IMR-90 (cell line): ENCODE measurements at regions not wholly inside any gene's neighbourhood (a gene's known extent, or its start where the extent isn't known, plus 50 kb on each side); places are given as distances from the start of the nearest gene placed in this dataset.

Experiments
- ATAC-seq: fragments of 200-7000 bp; cut with Tn5 transposase; 2 replicates; pipeline ENCODE4 v1.9.1; 2020; ENCODE audit warnings: low read depth, mild to moderate bottlenecking, moderate library complexity
- BruUV-seq: library from RNA; stranded (reverse); fragments of 400-500 nt; replicated peaks from 2 replicates; lab custom pipeline; 2021; lab: Mats Ljungman, UMichigan
- CTCF ChIA-PET: fragments of 300-600 bp; formaldehyde crosslinking; extraction: SDS; loops from one replicate; lab custom pipeline; 2021; ENCODE audit warnings: antibody characterized with exemption; lab: Yijun Ruan, JAX
- POLR2A ChIA-PET: fragments of 300-600 bp; sonication (Branson Sonifier 250); formaldehyde crosslinking; loops from one replicate; lab custom pipeline; 2022; ENCODE audit warnings: antibody characterized with exemption; ENCODE audit not compliant: unreplicated experiment; lab: Charles Lee
- DNase-seq: peaks from one replicate; pipeline ENCODE4 v3.0.0; 2013
- H2AFZ ChIP-seq: replicated peaks from 2 replicates; pipeline ENCODE3; 2013; ENCODE audit warnings: low read length, mild to moderate bottlenecking; ENCODE audit not compliant: poor library complexity
- H2AK5ac ChIP-seq: 2 replicates; pipeline ENCODE4 v1.6.1; 2013; ENCODE audit warnings: low read depth, low read length, inconsistent platforms
- H2AK9ac ChIP-seq: replicated peaks from 2 replicates; pipeline ENCODE3; 2013; ENCODE audit warnings: mild to moderate bottlenecking, low read depth, low read length, moderate library complexity; ENCODE audit not compliant: poor library complexity
- H2BK120ac ChIP-seq: 2 replicates; pipeline ENCODE4 v1.6.1; 2013; ENCODE audit warnings: low read depth, low read length, inconsistent platforms
- H2BK15ac ChIP-seq: 3 replicates; pipeline ENCODE4 v1.6.1; 2013; ENCODE audit warnings: low read depth, low read length, inconsistent platforms
- H2BK20ac ChIP-seq: 2 replicates; pipeline ENCODE4 v1.6.1; 2013; ENCODE audit warnings: low read depth, mild to moderate bottlenecking, inconsistent platforms, low read length, moderate library complexity
- H2BK5ac ChIP-seq: 2 replicates; pipeline ENCODE4 v1.6.1; 2013; ENCODE audit warnings: mild to moderate bottlenecking, low read depth, low read length, inconsistent platforms; ENCODE audit not compliant: poor library complexity, severe bottlenecking
- H3K14ac ChIP-seq: replicated peaks from 2 replicates; pipeline ENCODE4 v1.6.1; 2013; ENCODE audit warnings: low read depth, low read length, inconsistent platforms
- H3K18ac ChIP-seq: 2 replicates; pipeline ENCODE4 v1.6.1; 2013; ENCODE audit warnings: low read depth, low read length, control low read depth
- H3K23ac ChIP-seq: 2 replicates; pipeline ENCODE4 v1.6.1; 2013; ENCODE audit warnings: low read depth, low read length, inconsistent platforms
- H3K27ac ChIP-seq: 2 replicates; pipeline ENCODE4 v1.5.1; 2013; ENCODE audit warnings: mild to moderate bottlenecking, control low read depth, low read length; ENCODE audit not compliant: insufficient read depth
- H3K27me3 ChIP-seq: 2 replicates; pipeline ENCODE4 v1.6.1; 2013; ENCODE audit warnings: low read length; ENCODE audit not compliant: control insufficient read depth, insufficient read depth
- H3K36me3 ChIP-seq: 2 replicates; pipeline ENCODE4 v1.6.1; 2013; ENCODE audit warnings: low read length, mixed read lengths; ENCODE audit not compliant: control insufficient read depth, insufficient read depth
- H3K4ac ChIP-seq: 2 replicates; pipeline ENCODE4 v1.6.1; 2013; ENCODE audit warnings: low read depth, low read length, inconsistent platforms
- H3K4me1 ChIP-seq: 2 replicates; pipeline ENCODE4 v1.6.1; 2013; ENCODE audit warnings: low read length, mixed read lengths; ENCODE audit not compliant: control insufficient read depth, insufficient read depth
- H3K4me2 ChIP-seq: 2 replicates; pipeline ENCODE4 v1.6.1; 2013; ENCODE audit warnings: low read depth, mild to moderate bottlenecking, control low read depth, low read length, moderate library complexity
- H3K4me3 ChIP-seq: 2 replicates; pipeline ENCODE4 v1.5.1; 2013; ENCODE audit warnings: low read depth, mild to moderate bottlenecking, control low read depth, low read length, moderate library complexity; ENCODE audit not compliant: insufficient read depth
- H3K56ac ChIP-seq: 2 replicates; pipeline ENCODE4 v1.6.1; 2013; ENCODE audit warnings: low read length, inconsistent platforms; ENCODE audit not compliant: insufficient read depth; ENCODE audit errors: extremely low read depth
- H3K79me1 ChIP-seq, 2 experiments: 2 replicates each; pipeline ENCODE4 v1.6.1; 2013; ENCODE audit warnings: low read length in 2 of 2, inconsistent platforms in 1 of 2, low read depth in 1 of 2
- H3K9ac ChIP-seq: 2 replicates; pipeline ENCODE4 v1.6.1; 2013; ENCODE audit warnings: low read depth, low read length, control low read depth
- H3K9me1 ChIP-seq: 2 replicates; pipeline ENCODE4 v1.6.1; 2013; ENCODE audit warnings: low read length, inconsistent platforms; ENCODE audit not compliant: insufficient read depth
- H3K9me3 ChIP-seq: 2 replicates; pipeline ENCODE4 v1.6.1; 2013; ENCODE audit warnings: low read length; ENCODE audit not compliant: control insufficient read depth, insufficient read depth
- H4K20me1 ChIP-seq: 2 replicates; pipeline ENCODE4 v1.6.1; 2013; ENCODE audit warnings: low read length, inconsistent platforms; ENCODE audit not compliant: insufficient read depth
- H4K5ac ChIP-seq: 2 replicates; pipeline ENCODE4 v1.6.1; 2013; ENCODE audit warnings: mild to moderate bottlenecking, low read depth, low read length, control low read depth
- H4K8ac ChIP-seq, 2 experiments: 2 replicates each; pipeline ENCODE4 v1.6.1; 2013; ENCODE audit warnings: low read depth in 2 of 2, low read length in 2 of 2, control low read depth in 1 of 2, inconsistent platforms in 1 of 2
- H4K91ac ChIP-seq: 2 replicates; pipeline ENCODE4 v1.6.1; 2013; ENCODE audit warnings: low read depth, low read length, inconsistent platforms; ENCODE audit not compliant: insufficient read depth
- BHLHE40 ChIP-seq: fragments of 150-350 bp; IDR thresholded peaks from 2 replicates; pipeline ENCODE4 v1.6.1; 2016; ENCODE audit warnings: mild to moderate bottlenecking, low read depth, low read length
- FOS ChIP-seq: fragments of 150-350 bp; IDR thresholded peaks from 2 replicates; pipeline ENCODE4 v1.6.1; 2016; ENCODE audit warnings: low read depth, low read length
- MAZ ChIP-seq: IDR thresholded peaks from 2 replicates; pipeline ENCODE4 v1.6.1; 2012; ENCODE audit warnings: low read depth, mild to moderate bottlenecking, low read length, improper control_type of control experiment, moderate library complexity, borderline replicate concordance
- NFE2L2 ChIP-seq: fragments of 150-350 bp; IDR thresholded peaks from 2 replicates; pipeline ENCODE4 v1.6.1; 2016; ENCODE audit warnings: low read depth, mild to moderate bottlenecking, low read length
- POLR2A ChIP-seq: IDR thresholded peaks from 2 replicates; pipeline ENCODE4 v1.6.1; 2012; ENCODE audit warnings: mild to moderate bottlenecking, low read depth, low read length
- RCOR1 ChIP-seq: IDR thresholded peaks from 2 replicates; pipeline ENCODE4 v1.6.1; 2012; ENCODE audit warnings: mild to moderate bottlenecking, low read length, improper control_type of control experiment; ENCODE audit not compliant: insufficient replicate concordance
- RFX5 ChIP-seq: IDR thresholded peaks from 2 replicates; pipeline ENCODE4 v1.8.0; 2012; ENCODE audit warnings: low read depth, mild to moderate bottlenecking, low read length, moderate library complexity
- SMC3 ChIP-seq: fragments of 150-350 bp; IDR thresholded peaks from 2 replicates; pipeline ENCODE4 v1.6.1; 2016; ENCODE audit warnings: low read depth, mild to moderate bottlenecking, antibody characterized with exemption, low read length, moderate library complexity
- WGBS, 2 experiments: methylation state at CpG; one replicate each; pipeline versions ENCODE4 v1.1.5 to v1.1.7; 2013; ENCODE audit warnings: missing lambda C conversion rate in 2 of 2; ENCODE audit not compliant: insufficient read length in 1 of 2; ENCODE audit errors: extremely low coverage in 2 of 2; 5-methylcytosine and 5-hydroxymethylcytosine counted together
- dilution Hi-C: fragments of 300-500 bp; cut with HindIII; formaldehyde crosslinking; loops from one replicate; pipeline ENCODE4 v1.14.3; 2018; ENCODE audit warnings: low sequenced_read_pairs; ENCODE audit not compliant: unreplicated experiment
- in situ Hi-C: fragments of 300-500 bp; cut with MboI; formaldehyde crosslinking; loops from 3 replicates; pipeline ENCODE4 v1.14.3; 2019; ENCODE audit warnings: low sequenced_read_pairs, inconsistent platforms, mixed read lengths
- intact Hi-C: fragments of 100-400 bp; cut with micrococcal nuclease; formaldehyde crosslinking; loops from 2 replicates; pipeline ENCODE4 v1.10.0; 2022
- TF ChIP-seq, protein P1 (sequence below): fragments of 150-350 bp; IDR thresholded peaks from 2 replicates; pipeline ENCODE4 v1.6.1; 2016; ENCODE audit warnings: low read depth, mild to moderate bottlenecking, low read length, moderate library complexity, borderline replicate concordance

DNA sequence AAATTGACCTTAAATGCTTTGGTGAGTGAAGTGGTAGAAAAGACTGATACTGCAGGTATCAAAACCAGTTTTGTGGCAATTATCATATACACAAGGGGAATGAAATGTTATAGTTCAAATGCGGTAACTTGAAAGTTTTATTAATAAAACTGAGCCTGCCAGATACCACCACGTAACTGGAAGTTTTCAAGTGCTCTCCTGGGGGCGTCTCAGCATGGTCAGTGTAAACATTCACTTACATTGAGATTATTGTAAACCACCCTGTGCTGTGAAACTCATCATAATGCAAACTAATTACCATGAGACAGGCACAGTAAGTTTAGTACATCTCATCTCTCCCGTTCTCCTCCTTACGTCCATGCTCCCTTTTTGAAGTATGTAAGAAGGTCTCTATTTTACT lies 280.7 kb upstream of the FAR2 start:
- Histone ChIP-seq H3K4me3 (no peak overlapping the region), H3K18ac (no peak overlapping the region), H4K8ac (no peak overlapping the region), H2BK15ac (0 out of 3 replicates have a peak overlapping the region, but pooled peaks have one; percentile 38), H3K27ac (no peak overlapping the region), H3K9me3 (no peaks in the 10 kb centered on the region), H3K23ac (no peak overlapping the region), H4K20me1 (no peaks in the 10 kb centered on the region), H2AK5ac (no peak overlapping the region), H3K14ac (no peak overlapping the region), H2AK9ac (no peak overlapping the region), H2BK5ac (no peak overlapping the region), H3K4me2 (no peak overlapping the region), H3K27me3 (no peaks in the 10 kb centered on the region), H4K91ac (peak overlapping the region; percentile 32; the same call in 1 of the 2 replicates), H2BK20ac (peak overlapping the region; percentile 34; the same call in 1 of the 2 replicates), H3K4ac (no peak overlapping the region), H2BK120ac (no peak overlapping the region), H3K56ac (no peak overlapping the region), H3K9me1 (no peaks in the 10 kb centered on the region), H3K36me3 (no peaks in the 10 kb centered on the region), H3K79me1 (no peaks in the 10 kb centered on the region), H3K9ac (no peak overlapping the region), H4K5ac (no peak overlapping the region), H2AFZ (no peak overlapping the region), H3K4me1 (peaks cover 2% of the 10 kb centered on the region; the same call in 1 of the 2 replicates)
- DNase-seq = no peak
- CTCF ChIA-PET = interaction anchor here (0.6 to 1.3 kb wide), 2 partner anchors 159 to 245 kb away, joined by 3 to 4 read pairs; no protein-coding TSS in a partner anchor
- intact Hi-C loops = loop anchor here (2.0 kb wide), 1 partner anchor 300 kb away; no protein-coding TSS in a partner anchor
- no TSS peak for BruUV-seq
- dilution Hi-C loops = no loop called here
- no peak for TF ChIP-seq RFX5
- no peak for TF ChIP-seq MAZ
- no peak for TF ChIP-seq FOS
- TF ChIP-seq POLR2A = no peak
- no peak for TF ChIP-seq NFE2L2
- no peak for TF ChIP-seq RCOR1
- TF ChIP-seq, protein P1, sequence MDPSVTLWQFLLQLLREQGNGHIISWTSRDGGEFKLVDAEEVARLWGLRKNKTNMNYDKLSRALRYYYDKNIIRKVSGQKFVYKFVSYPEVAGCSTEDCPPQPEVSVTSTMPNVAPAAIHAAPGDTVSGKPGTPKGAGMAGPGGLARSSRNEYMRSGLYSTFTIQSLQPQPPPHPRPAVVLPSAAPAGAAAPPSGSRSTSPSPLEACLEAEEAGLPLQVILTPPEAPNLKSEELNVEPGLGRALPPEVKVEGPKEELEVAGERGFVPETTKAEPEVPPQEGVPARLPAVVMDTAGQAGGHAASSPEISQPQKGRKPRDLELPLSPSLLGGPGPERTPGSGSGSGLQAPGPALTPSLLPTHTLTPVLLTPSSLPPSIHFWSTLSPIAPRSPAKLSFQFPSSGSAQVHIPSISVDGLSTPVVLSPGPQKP = no peak
- TF ChIP-seq BHLHE40 = no peak
- TF ChIP-seq SMC3 = no peak
- in situ Hi-C loops = no loop called here
- POLR2A ChIA-PET = no interaction called here
- ATAC-seq = no peak
- WGBS, 2 experiments = 60% methylated on average over 1 of the region's 5 CpGs; no CpG with 5 or more reads in 1 of the 2 experiments
